T-helper 1 cell treated with Interleukin-12 subunit alpha and Interleukin-12 subunit beta and Interleukin-4 antibody, amounts not matched to agents 30 ng/mL and 1 ng/mL, for 36 hours (primary cell): ENCODE measurements at regions not wholly inside any gene's neighbourhood (a gene's known extent, or its start where the extent isn't known, plus 50 kb on each side); places are given as distances from the start of the nearest gene placed in this dataset.

ENCODE experiments used
- intact Hi-C: fragments of 100-400 bp; cut with micrococcal nuclease; formaldehyde crosslinking; loops from one replicate; pipeline ENCODE4 v1.15.1; 2024

DNA sequence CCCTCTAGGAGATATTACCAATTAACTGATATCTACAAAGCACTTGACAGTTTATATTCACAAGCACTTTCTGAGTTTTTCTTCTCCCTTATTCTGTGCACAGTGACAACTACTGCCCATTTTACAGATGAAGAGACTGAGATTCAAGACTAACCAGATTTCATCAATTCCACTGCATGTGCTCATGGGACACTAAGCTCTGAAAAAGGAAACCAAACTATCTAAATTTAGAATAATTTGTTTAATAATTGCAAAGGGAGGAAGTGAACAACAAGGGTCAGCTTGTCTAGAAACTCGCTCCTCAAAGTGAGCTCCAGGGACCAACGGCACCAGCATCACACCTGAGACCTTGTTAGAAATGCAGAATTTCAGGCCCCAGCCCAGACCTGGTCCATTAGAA, 50.8 kb upstream of the MYLIP start:
- intact Hi-C loops, result no loop called here

DNA sequence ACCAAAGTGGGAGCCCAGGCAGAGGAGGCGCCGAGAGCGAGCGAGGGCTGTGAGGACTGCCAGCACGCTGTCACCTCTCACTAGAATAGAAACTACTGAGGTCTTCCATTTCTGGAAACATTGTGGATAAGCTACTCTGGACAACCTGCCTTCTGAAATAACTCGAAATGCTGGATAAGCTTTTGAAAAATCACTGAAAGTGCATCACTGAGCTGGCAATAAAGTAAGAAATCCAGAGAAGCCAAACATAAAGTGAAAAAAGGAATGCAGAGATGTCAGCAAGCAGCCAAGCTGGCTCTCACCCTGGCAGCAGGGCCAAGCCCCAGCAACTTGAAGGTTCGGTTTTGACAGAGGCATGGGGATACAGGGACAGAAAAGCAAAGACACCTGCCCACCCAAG, 59.2 kb upstream of the MYLIP start:
- intact Hi-C loops, result no loop called here

DNA sequence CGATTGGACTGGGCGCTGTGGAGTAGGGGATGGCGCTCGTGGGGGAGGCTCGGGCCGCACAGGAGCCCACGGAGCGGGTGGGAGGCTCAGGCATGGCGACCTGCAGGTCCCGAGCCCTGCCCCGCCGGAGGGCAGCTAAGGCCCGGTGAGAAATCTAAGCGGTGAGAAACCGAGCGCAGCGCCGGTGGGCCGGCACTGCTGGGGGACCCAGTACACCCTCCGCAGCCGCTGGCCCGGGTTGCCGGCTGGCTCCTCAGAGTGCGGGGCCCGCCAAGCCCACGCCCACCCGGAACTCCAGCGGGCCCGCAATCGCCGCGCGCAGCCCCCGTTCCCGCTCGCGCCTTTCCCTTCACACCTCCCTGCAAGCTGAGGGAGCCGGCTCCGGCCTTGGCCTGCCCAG, 59.7 kb upstream of the MYLIP start:
- intact Hi-C loops, result no loop called here

DNA sequence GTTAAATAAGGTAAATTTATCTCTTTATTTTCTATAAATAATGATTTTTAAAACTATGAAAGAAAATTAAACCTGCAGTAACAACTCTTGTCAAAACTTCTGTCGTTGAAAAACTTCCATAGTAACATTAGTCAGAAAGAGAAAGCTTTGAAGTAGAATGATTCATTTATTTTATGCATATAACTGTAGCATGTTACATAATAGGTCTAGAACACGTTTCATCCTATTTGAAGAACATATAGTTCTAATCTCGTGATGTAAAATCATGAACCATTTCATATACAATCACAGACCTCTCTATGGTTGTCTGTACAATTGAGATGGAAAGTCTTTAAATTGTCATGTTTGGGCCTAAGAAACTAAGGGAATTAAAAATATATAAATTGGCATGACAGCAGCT, 61.3 kb upstream of the MYLIP start:
- intact Hi-C loops, result no loop called here

DNA sequence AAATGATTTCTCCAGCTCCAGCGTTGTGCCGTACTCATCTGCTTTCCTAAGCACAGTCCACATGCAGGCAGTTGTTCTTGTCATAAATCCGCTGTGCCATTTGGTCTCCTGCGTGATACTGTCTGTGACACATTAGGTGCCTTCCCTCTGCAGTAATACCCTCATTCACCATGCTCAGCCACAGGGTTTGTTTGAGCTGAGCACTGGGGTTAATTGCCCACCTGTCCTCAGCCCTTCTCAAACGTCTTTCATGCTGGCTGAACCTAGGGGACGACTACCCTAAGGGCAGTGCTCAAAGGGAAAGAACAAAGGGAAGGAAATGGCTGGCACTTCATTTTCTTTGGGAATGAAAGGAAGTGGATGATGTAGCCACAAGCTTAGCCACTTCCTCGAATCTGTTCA, 64.2 kb upstream of the MYLIP start:
- intact Hi-C loops, result no loop called here

DNA sequence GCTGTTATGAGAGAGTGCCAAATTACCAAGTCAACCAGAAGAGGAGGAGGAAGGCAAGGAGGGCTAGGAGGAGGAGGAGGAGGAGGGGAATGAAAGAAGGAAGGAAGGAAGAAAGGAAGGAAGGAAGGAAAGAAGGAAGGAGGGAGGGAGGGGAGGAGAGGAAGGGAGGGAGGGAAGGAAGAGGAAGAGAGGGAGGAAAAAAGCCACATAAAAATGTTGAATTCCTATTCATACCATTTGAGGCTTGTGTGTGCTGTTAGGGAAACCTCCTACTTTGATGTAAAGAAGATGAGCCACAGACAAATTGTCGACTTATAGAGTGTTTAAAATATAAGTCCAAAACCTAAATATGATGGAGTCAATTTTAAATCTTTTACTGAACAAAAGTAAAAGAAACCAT, 65.3 kb upstream of the MYLIP start:
- intact Hi-C loops, result no loop called here

DNA sequence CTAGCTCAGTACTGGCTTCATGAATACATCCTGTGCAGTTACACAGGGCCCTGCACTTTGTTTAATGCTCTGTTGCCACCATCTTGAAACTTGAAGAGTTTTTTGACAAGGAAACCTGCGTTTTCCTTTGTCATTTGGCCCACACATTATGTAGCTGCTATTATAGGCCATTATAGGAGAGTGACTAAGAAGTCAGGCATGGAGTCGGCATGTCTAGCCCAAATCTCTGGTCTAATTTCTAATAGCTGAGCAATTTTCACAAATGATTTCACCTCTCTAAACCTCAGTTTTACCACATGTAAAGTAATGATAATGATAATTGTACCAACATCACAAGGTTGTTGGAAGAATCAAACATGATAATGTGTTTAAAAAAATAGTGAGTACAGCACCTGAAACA, 67.1 kb upstream of the MYLIP start:
- intact Hi-C loops, result no loop called here

DNA sequence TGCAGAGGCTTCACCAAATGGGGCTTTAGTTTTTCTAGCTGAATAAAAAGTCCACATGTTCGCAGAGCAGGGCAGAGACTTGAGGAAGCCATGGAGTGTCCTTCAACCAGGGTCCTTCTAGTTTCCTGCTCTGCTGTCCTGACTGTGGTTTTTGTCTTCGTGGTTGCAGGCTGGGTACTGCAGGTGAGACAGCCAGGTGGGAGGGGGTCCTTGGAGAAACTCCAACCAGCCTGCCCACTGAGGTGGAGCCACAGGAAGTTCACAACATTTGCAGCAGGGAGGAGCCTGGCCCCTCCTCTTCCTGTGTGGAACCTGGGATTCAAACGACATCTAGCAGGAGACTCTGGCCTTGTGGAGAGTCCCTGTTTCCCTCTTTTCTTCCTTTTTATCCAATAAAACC, 68.8 kb upstream of the MYLIP start:
- intact Hi-C loops, result no loop called here

DNA sequence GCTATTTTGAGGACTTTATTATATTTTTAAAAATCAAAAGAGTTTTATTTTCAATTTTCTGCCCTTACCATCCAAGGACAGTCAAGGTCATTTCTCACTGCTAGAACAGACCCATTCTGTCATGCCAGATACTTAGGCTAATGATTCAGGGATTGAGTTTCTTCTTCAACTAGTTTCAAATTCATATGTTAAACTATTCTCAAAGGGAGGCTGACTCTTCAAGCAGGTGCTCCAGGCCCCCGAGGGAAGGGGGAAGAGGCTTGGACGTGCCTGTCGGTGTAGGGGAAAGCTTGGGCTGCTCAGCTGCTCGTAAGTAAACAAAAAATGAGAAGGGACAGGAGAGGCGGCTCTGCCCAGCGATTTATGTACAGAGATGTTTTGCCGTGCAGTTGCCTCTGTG, 69.4 kb upstream of the MYLIP start:
- intact Hi-C loops, result no loop called here

DNA sequence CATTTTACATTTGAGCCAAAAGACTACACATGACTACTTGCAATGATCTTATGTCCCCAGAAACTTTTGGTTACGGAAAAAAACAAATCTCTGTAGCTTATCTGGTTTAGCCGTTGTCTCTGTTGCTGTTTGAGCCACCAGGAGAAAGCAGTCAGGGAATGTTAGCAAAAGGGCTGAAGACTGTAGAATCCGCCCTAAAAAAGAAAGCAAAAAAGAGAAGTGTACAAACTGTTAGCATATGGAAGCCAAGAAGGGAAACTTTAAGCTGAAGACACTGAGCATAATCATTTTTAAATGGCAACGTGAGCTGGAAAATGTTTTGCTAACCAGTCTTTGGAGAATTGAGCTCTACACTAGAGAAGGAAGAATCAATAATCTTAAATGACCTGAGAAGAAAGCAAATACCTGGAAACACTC, 69.9 kb upstream of the MYLIP start:
- intact Hi-C loops, result no loop called here

DNA sequence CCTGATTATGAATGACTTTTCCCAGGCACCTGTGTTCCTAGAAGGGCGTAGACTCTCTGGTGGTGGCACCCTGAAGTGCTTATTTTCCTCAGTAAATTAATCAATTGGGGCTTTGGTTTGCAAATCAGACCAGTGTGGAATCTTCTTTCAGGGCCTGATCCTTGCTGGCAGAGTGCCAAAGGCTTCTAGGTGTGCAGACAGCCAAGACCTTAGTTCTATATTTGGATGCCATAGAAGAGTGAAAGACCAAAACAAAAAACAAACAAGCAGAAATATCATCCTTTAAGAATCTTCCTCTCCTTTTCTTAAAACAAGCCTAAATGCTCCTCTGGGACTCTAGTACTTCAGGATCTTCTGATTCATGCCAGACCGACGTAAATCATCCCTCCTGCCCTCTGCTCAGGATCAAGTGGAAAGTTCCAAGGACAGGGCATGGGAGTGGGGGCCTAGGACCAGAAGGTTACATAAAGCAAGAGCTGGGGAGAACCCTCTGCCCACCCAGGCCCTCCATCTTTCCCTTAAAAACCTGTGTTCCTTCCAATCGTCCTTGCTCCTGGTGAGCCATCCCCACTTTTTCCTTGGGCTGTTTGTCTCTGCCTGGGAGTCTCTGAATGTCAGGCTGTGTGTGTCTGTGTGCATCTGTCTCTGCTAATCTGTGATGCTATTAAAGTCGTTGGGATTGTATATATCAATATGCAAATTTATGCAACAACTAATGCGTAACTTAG, 70.5 kb upstream of the MYLIP start:
- intact Hi-C loops, result no loop called here

DNA sequence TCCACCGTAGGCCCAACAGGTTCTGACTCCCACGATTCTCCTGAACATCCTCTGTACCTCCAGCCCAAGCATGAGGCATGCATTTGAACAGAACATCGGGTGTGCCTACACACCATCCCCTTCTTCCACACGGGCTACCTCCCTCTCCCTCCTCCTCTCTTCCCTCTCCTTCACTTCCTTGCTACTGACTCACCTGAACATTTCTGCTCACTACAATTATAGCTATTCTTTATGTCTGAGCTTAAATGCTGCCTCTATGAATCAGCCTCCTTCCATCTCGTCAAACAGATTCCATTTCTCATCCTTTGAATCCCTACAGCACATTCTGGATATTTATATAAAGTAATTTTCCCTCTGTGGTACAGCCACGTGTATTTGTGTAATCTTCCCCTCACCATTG, 71.4 kb upstream of the MYLIP start:
- intact Hi-C loops, result no loop called here

DNA sequence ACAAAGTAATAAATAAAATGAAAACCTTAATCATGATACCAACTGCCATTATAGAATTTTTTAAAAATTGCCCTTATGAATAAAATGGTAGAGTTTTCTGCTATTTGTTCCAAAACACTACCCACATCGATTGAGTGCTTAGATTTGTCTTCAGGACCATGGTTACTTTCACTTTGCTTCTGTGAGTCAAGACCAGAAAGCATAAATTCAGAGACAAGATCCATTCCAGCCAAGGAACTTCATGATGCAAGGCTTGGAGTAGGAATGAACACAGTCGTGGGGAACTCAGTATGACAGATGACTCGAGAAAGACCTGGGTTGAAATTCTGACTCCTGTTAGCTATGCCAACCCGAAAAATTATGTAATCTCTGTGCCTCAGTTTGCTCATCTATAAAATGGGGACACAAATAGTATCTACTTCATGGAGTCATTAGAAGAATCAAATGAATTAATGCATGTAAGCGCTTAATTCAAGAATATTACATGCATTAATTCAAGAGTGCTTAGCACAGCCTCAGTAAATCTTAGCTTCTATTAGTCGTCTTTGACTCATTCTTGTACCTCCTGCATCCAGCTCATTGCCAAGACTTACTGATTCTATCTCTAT, 72.5 kb upstream of the MYLIP start:
- intact Hi-C loops, result no loop called here

DNA sequence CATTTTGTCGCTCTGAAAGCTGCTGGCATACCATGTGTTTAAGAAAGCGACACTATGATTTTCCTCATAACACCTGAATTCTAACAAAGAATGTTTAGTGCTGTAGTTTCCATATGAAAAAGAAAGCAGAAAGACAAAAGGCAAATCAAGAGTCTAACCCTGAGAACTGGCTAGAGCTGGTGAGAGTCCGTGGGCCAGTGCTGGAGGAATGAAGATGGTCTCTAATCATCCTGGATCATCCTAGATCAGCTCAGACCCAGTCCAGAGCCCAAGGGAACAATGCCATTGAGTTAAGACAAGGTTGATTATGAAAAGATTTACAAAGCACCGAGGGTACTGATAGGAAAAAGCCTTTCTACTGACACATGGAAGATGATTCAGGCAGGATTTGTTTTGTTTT, 73.0 kb upstream of the MYLIP start:
- intact Hi-C loops, result no loop called here

DNA sequence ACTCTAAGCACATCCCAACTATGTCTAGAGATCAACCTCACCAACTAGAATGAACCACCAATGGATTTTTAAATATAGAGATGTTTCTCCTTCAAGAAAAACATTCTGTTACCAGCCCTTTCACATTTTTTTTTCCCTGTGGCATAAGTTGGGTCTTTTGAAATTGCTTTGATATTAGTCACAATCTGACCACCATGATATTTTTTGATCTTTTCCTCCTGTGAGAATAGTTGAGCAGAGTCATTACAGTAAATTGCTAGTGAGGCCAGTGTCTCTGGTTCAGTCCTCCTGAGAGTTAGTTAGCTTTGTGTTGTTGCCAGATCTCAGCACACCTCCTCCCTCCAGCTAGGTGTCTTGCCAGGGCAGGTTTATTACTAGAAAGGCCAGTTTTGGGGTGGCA, 79.7 kb upstream of the MYLIP start:
- intact Hi-C loops, result no loop called here

DNA sequence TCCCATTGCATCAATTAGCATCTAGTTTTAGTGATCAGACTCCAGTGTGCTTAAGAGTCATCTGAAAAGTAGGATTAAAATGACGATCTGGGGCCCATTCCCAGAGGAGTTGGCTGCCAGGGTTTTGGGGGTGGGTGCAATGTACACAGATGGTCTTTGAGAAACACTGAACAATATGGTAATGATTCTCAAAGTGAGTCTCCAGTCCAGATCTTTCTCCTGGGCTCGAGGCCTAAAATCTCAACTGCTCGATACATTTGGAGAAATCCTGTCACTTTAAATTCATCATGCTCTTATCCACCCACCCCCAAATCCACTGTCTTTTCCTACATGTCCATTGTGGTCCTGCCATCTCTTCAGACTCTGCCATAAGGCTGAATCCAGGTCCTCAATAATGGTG, 80.7 kb upstream of the MYLIP start:
- intact Hi-C loops, result no loop called here

DNA sequence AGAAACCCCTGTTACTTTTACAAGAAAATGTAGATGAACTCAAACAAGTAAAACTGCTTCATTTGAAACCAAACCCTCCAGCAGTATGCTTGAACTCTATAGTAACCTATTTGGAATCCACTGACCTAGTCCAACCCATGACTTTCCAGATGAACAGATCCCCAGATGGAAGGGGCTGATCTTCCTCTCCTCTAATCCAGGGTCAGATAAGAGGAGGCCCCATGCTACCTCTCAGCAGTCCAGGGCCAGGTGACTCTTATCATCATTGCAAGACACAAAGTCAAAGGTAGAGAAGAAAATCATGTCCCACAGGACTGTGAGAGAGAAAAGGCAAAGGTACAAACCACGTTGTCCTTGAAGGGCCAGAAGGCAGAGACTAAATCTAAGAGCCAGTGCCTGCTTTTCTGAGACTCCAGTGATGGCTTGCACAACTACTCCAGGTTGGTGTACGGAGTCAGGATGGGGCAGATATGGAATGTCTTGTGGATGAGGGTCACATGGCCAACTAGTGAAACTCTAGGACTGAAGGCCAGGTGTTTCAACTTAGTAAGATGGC, 81.4 kb upstream of the MYLIP start:
- intact Hi-C loops, result no loop called here

DNA sequence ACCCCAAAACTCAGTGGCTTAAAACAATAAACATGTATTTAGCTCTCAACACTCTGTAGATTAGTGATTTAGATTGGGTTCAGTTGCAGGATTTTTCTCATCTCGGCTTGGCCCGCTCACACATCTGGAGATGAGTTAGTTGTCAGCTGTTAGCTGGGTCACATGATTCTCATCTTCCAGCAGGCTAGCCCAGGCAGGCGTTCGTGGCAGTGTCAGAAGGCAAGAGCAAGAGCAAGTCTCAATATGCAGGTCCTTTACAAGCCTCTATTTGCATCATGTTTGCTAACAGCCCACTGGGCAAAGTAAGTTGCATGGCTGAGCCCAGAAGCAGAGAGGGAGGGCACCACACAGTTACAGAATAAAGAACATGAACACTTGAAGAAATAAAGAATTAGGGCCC, 83.6 kb upstream of the MYLIP start:
- intact Hi-C loops, result no loop called here

DNA sequence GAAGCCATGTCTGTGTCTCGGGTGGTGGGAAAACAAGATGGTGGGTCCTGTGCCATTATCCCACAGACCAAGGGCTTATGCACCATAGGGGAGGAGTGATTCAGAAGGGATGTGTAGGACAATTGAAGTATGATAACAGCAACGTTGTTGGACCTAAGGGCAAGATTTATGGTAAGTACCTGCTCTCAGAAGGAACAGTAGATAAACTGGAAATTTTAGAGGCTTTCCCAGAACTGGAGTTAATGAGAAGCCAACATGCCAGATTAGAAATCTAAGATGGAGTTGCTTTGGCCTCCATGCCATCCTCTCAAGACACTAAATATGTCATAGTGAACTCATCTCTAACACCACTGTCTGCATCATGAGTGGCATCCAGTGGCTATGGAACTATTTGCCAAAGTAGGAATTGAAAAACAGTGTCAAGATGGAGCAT, 84.7 kb upstream of the MYLIP start:
- intact Hi-C loops, result no loop called here

DNA sequence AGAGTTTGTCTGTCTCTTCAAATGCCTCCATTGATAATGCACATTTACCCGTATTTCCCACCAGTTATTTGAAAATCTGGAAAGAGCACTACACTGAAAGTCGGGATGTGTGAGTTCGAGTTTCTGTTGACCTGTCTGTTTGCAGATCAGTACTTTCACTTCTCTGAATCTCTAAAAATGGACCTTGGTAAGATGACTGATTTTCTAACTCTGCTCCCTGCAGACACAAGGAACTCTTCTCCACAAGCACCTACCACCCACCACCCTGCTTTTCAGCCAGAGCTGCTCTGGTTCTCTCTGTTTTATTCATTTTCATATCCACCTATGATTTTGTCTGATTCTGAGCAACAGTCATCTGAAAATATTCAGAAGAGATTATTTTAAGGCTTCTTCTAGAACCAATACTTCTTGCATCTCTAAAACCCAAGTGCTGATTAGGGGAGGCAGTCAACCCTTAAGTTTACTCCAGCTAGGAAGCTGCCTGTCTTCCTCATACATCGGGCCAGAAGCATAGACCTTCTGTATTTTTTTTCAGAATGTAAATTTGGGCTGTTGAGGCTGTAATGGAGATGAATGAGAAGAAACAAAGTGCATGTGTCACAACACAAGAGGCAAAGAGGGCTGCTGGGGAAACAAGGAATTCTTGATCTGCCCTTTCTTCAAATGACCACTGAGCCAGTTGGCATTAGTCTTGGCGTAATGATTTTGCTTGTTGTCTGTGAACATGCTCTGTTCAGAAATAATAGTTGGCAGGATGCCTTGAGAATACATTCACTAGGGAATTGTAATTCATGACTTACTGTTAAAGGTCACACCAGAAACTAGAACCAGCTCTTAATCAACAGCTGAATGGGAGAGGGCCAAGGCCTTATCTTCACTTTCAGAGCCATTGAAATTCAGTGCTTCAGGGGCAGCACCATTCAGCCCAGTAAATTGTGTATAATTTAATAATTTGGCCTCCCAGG, 85.4 kb upstream of the MYLIP start:
- intact Hi-C loops, result no loop called here

DNA sequence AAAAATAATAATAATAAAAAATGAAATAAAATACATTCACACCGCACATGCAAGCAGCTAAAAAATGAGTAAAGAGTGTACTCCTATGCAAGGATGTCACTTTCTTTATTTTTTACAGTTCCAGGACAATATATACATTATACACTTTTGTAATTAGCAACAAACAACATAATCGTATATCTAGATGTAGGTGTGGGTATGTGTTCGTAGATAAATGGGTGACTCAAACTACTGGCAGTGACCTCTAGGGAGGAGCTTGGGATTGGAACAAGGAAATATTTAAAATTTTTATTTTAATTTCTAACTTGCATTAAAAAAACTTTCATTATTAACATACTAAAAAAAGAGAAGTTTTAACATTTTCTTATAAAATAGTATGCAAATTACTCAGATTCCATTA, 86.1 kb upstream of the MYLIP start:
- intact Hi-C loops, result no loop called here

DNA sequence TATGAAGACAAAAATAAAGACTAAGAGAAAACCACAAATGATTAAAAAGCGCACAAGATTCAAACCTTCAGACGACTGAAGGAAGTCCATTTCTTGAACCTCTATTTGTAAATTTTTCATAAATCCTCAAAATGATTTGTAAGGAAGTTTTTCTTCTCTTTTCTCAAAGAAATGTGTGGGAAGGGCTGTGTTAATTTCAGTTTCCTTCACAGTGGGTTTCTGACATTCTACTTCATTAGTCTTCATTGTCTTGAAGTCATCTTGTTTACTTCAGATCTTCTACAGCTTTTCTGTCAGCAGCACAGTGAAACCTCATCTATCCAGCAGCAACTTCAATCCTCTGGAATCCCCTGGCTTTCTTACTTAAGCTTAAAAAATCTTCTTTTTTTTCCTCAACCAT, 87.6 kb upstream of the MYLIP start:
- intact Hi-C loops, result no loop called here
